GM12878 (cell line): ENCODE measurements at regions not wholly inside any gene's neighbourhood (a gene's known extent, or its start where the extent isn't known, plus 50 kb on each side); places are given as distances from the start of the nearest gene placed in this dataset.

ENCODE experiments used
- ATAC-seq: fragments of 200-7000 bp; cut with Tn5 transposase; 3 replicates; pipeline ENCODE4 v1.9.1; 2020; ENCODE audit warnings: mild to moderate bottlenecking, moderate library complexity
- BruUV-seq: library from RNA; stranded (reverse); fragments of 400-500 nt; replicated peaks from 2 replicates; lab custom pipeline; 2021; lab: Mats Ljungman, UMichigan
- CTCF ChIA-PET: fragments of 300-600 bp; sonication (Branson Sonifier 250); formaldehyde crosslinking; extraction: SDS; loops from one replicate; lab custom pipeline; 2021; ENCODE audit warnings: inconsistent platforms; lab: Yijun Ruan, JAX
- POLR2A ChIA-PET: fragments of 350-600 bp; formaldehyde crosslinking; extraction: SDS; loops from one replicate; lab custom pipeline; 2021; ENCODE audit warnings: inconsistent platforms; lab: Charles Lee
- RAD21 ChIA-PET: fragments of 300-600 bp; sonication (Branson Sonifier 250); formaldehyde crosslinking; loops from one replicate; lab custom pipeline; 2023; ENCODE audit warnings: antibody characterized with exemption; ENCODE audit not compliant: unreplicated experiment; lab: Charles Lee
- SMC1A ChIA-PET: fragments of 300-600 bp; sonication (Branson Sonifier 250); formaldehyde crosslinking; loops from one replicate; lab custom pipeline; 2023; ENCODE audit not compliant: unreplicated experiment, uncharacterized antibody; lab: Charles Lee
- DNase-seq: peaks from one replicate; pipeline ENCODE4 v3.0.0-alpha.2; 2011; ENCODE audit warnings: low read depth, low spot score
- FAIRE-seq: peaks from 3 replicates; lab custom pipeline; 2011; peaks lifted over from hg19 to GRCh38; lab: Jason Lieb, UNC
- H2AFZ ChIP-seq: 2 replicates; pipeline ENCODE4 v1.6.0; 2011; ENCODE audit warnings: low read depth, low read length, control low read depth; ENCODE audit not compliant: control insufficient read depth
- H3K27ac ChIP-seq: 2 replicates; pipeline ENCODE4 v1.5.1; 2011; ENCODE audit warnings: control low read depth; ENCODE audit not compliant: control insufficient read depth, insufficient read depth
- H3K27me3 ChIP-seq, 2 experiments: replicated peaks in 1 of 2; 2 replicates each; pipeline versions ENCODE4 v1.6.0 to v1.6.1; 2011; ENCODE audit warnings: low read length in 1 of 2; ENCODE audit not compliant: control insufficient read depth in 2 of 2, insufficient read depth in 2 of 2
- H3K36me3 ChIP-seq, 2 experiments: 2 replicates each; pipeline ENCODE4 v1.5.1; 2011; ENCODE audit warnings: low read length in 1 of 2; ENCODE audit not compliant: control insufficient read depth in 2 of 2, insufficient read depth in 2 of 2
- H3K4me1 ChIP-seq: 2 replicates; pipeline ENCODE4 v1.6.1; 2011; ENCODE audit warnings: mild to moderate bottlenecking, low read length, moderate library complexity, mixed read lengths; ENCODE audit not compliant: control insufficient read depth, insufficient read depth
- H3K4me2 ChIP-seq: 2 replicates; pipeline ENCODE4 v1.6.0; 2011; ENCODE audit warnings: control low read depth; ENCODE audit not compliant: control insufficient read depth, insufficient read depth
- H3K4me3 ChIP-seq: fragments of 200-600 bp; sonication (generic); 2 replicates; pipeline ENCODE4 v1.5.1; 2016
- H3K79me2 ChIP-seq: 2 replicates; pipeline ENCODE4 v1.6.0; 2011; ENCODE audit warnings: low read length; ENCODE audit not compliant: control insufficient read depth, insufficient read depth
- H3K9ac ChIP-seq: 2 replicates; pipeline ENCODE4 v1.8.0; 2011; ENCODE audit warnings: low read length, control low read depth, mixed read lengths; ENCODE audit not compliant: control insufficient read depth, insufficient read depth
- H3K9me3 ChIP-seq: replicated peaks from 3 replicates; pipeline ENCODE4 v1.5.1; 2011; ENCODE audit warnings: mild to moderate bottlenecking, low read length; ENCODE audit not compliant: control insufficient read depth, insufficient read depth
- H4K20me1 ChIP-seq: 2 replicates; pipeline ENCODE4 v1.6.0; 2011; ENCODE audit not compliant: control insufficient read depth, insufficient read depth
- BRCA1 ChIP-seq: IDR thresholded peaks from 2 replicates; pipeline ENCODE4 v1.6.1; 2011; ENCODE audit warnings: low read depth, low read length, improper control_type of control experiment
- CREB1 ChIP-seq: IDR thresholded peaks from 2 replicates; pipeline ENCODE4 v1.6.1; 2012; ENCODE audit warnings: low read depth, mild to moderate bottlenecking, inconsistent platforms
- ZZZ3 ChIP-seq: IDR thresholded peaks from 2 replicates; pipeline ENCODE4 v1.6.1; 2011; ENCODE audit warnings: low read depth; ENCODE audit not compliant: control insufficient read depth, insufficient read length
- WGBS: methylation state at CpG from one replicate; pipeline ENCODE4 v1.1.6; 2016; ENCODE audit warnings: low lambda C conversion rate; ENCODE audit not compliant: insufficient replicate concordance, insufficient coverage; ENCODE audit errors: missing lambda C conversion rate; 5-methylcytosine and 5-hydroxymethylcytosine counted together
- in situ Hi-C: fragments of 300-500 bp; cut with MboI; formaldehyde crosslinking; loops from 9 replicates; pipeline ENCODE4 v1.14.3; 2018; ENCODE audit warnings: mixed read lengths
- intact Hi-C: fragments of 100-400 bp; cut with micrococcal nuclease; formaldehyde crosslinking; loops from one replicate; pipeline ENCODE4 v1.14.2; 2022; ENCODE audit not compliant: unreplicated experiment
- TF ChIP-seq, protein P1 (sequence below), 3 experiments: IDR thresholded peaks in 2 of 3; conservative IDR thresholded peaks in 1 of 3; 2 replicates each; pipeline ENCODE4 v1.5.1; 2011; ENCODE audit warnings: low read depth in 3 of 3, low read length in 3 of 3, mild to moderate bottlenecking in 3 of 3, control low read depth in 2 of 3, moderate library complexity in 2 of 3, inconsistent platforms in 1 of 3, mixed read lengths in 1 of 3; ENCODE audit not compliant: control insufficient read depth in 2 of 3, insufficient read depth in 1 of 3; ENCODE audit errors: extremely low read depth in 1 of 3
- TF ChIP-seq, protein P2 (sequence below): fragments of 450-650 bp; IDR thresholded peaks from 2 replicates; pipeline ENCODE4 v1.6.1; 2017; ENCODE audit warnings: mild to moderate bottlenecking, moderate library complexity

DNA sequence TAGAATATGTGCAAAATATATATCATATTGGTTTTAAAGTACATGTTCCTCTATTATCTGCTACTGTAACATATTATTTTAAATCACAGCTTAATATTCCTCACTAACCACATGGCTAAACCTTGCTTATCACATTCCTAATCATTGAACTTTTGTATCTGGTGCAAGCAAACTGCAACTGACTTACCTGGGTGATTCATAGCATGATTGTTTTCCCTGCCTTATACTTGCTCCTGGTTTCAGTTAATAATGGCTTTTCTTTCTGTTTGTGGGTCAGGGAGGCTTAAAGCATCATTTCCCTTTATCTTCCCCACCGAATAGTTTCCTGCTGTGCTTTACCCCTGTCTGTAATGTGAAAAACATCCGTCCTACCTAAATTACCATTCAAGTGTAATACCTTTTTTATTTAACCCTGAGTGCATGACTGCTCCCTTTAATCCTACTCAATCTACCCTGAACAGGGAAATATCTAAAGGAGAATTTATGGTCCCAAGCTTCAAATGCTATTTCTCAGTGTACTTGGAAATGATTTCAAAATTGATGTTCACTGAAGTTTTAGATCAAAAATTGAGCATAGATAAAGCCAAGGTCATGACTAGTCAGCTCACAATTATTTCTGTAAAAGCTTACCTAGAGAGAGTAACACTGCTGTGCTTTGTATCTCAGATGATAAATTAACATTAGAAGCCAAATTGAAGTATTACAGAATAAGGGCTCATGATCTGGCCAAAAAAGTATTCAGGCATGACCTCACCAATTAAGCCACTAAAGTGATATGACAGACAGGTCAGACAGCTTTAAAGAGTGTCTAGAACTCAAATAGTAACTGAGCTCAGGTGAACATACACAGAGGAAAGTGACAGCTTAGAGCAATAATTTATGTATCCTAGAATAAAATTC is 507.1 kb downstream of the BRINP3 start:
- CTCF ChIA-PET = interaction anchor here (0.8 kb wide), 1 partner anchor 8 kb away, joined by 4 read pairs; no protein-coding TSS in a partner anchor
- no peaks in the 10 kb centered on the region for H3K27me3 ChIP-seq
- DNase-seq (no peak), FAIRE-seq (no peak), ATAC-seq (no peak)
- H3K27ac ChIP-seq = no peak overlapping the region
- POLR2A ChIA-PET = no interaction called here
- BruUV-seq = no TSS peak
- H2AFZ ChIP-seq = no peak overlapping the region
- H3K9me3 ChIP-seq = no peaks in the 10 kb centered on the region
- SMC1A ChIA-PET = interaction anchor here (1.0 kb wide), 1 partner anchor 11 kb away, joined by 3 read pairs; no protein-coding TSS in a partner anchor
- H3K9ac ChIP-seq = no peak overlapping the region
- WGBS = 0% methylated on average over 2 of the region's 2 CpGs
- in situ Hi-C loops = no loop called here
- H4K20me1 ChIP-seq = no peaks in the 10 kb centered on the region
- H3K4me1 ChIP-seq = no peaks in the 10 kb centered on the region
- no peak overlapping the region for H3K4me2 ChIP-seq
- RAD21 ChIA-PET = no interaction called here
- no peaks in the 10 kb centered on the region for H3K79me2 ChIP-seq
- no peaks in the 10 kb centered on the region for H3K36me3 ChIP-seq
- TF ChIP-seq CREB1 (no peak), BRCA1 (no peak), ZZZ3 (no peak)
- TF ChIP-seq, protein P1, sequence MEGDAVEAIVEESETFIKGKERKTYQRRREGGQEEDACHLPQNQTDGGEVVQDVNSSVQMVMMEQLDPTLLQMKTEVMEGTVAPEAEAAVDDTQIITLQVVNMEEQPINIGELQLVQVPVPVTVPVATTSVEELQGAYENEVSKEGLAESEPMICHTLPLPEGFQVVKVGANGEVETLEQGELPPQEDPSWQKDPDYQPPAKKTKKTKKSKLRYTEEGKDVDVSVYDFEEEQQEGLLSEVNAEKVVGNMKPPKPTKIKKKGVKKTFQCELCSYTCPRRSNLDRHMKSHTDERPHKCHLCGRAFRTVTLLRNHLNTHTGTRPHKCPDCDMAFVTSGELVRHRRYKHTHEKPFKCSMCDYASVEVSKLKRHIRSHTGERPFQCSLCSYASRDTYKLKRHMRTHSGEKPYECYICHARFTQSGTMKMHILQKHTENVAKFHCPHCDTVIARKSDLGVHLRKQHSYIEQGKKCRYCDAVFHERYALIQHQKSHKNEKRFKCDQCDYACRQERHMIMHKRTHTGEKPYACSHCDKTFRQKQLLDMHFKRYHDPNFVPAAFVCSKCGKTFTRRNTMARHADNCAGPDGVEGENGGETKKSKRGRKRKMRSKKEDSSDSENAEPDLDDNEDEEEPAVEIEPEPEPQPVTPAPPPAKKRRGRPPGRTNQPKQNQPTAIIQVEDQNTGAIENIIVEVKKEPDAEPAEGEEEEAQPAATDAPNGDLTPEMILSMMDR (IDR thresholded peaks at IDR 0.05 in 2 of 3, conservative IDR thresholded peaks at IDR 0.05 in 1 of 3; ENCODE audit: control insufficient read depth in 2 of 3, extremely low read depth in 1 of 3, insufficient read depth in 1 of 3, low read depth in 3 of 3, low read length in 3 of 3) = no peak
- TF ChIP-seq, protein P2, sequence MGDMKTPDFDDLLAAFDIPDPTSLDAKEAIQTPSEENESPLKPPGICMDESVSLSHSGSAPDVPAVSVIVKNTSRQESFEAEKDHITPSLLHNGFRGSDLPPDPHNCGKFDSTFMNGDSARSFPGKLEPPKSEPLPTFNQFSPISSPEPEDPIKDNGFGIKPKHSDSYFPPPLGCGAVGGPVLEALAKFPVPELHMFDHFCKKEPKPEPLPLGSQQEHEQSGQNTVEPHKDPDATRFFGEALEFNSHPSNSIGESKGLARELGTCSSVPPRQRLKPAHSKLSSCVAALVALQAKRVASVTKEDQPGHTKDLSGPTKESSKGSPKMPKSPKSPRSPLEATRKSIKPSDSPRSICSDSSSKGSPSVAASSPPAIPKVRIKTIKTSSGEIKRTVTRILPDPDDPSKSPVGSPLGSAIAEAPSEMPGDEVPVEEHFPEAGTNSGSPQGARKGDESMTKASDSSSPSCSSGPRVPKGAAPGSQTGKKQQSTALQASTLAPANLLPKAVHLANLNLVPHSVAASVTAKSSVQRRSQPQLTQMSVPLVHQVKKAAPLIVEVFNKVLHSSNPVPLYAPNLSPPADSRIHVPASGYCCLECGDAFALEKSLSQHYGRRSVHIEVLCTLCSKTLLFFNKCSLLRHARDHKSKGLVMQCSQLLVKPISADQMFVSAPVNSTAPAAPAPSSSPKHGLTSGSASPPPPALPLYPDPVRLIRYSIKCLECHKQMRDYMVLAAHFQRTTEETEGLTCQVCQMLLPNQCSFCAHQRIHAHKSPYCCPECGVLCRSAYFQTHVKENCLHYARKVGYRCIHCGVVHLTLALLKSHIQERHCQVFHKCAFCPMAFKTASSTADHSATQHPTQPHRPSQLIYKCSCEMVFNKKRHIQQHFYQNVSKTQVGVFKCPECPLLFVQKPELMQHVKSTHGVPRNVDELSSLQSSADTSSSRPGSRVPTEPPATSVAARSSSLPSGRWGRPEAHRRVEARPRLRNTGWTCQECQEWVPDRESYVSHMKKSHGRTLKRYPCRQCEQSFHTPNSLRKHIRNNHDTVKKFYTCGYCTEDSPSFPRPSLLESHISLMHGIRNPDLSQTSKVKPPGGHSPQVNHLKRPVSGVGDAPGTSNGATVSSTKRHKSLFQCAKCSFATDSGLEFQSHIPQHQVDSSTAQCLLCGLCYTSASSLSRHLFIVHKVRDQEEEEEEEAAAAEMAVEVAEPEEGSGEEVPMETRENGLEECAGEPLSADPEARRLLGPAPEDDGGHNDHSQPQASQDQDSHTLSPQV = no peak
- no peak overlapping the region for H3K4me3 ChIP-seq
- intact Hi-C loops = no loop called here
